Suprapubic skin (tissue), 4 donors: ENCODE measurements at regions not wholly inside any gene's neighbourhood (a gene's known extent, or its start where the extent isn't known, plus 50 kb on each side); places are given as distances from the start of the nearest gene placed in this dataset.

Experiments
- CTCF ChIP-seq, 2 donors: fragments of 200-600 bp in 1 of 2; fragments of 450-650 bp in 1 of 2; sonication (generic) in 1 of 2; IDR thresholded peaks; one replicate each; pipeline ENCODE4 v1.5.1; 2016 to 2019; ENCODE audit warnings: antibody characterized with exemption in 2 of 2, mild to moderate bottlenecking in 1 of 2, moderate library complexity in 1 of 2
- POLR2A ChIP-seq, 2 donors: fragments of 450-650 bp; IDR thresholded peaks; one replicate each; pipeline ENCODE4 v1.6.1; 2017; ENCODE audit warnings: antibody characterized with exemption in 2 of 2, mild to moderate bottlenecking in 2 of 2, moderate library complexity in 2 of 2
- POLR2AphosphoS5 ChIP-seq, 3 donors: sonication (generic); formaldehyde crosslinking; IDR thresholded peaks; one replicate each; pipeline ENCODE4 v1.6.1; 2017; ENCODE audit warnings: antibody characterized with exemption in 3 of 3

DNA sequence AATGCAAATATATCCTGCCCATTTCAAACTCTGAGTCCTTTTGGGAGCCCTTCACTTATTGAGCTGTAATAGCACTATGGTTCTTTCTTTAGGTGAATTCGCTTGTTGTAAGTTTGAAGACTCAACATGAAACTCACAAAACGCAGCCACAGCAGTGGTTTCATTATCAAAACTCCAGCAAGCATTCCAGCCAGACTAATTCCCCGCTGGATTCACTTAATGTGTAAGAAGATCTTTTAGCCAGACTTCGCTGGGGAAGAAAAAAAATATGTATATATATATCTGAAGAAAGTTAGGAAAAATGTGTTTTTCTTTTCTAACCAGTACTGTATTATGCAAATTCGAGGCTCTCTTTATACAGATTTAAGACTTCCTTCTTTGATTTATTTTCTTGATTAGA, 241.1 kb downstream of the WNT5A start:
- no peak for TF ChIP-seq POLR2A (IDR thresholded peaks at IDR 0.05)
- TF ChIP-seq CTCF (IDR thresholded peaks at IDR 0.05) = no peak
- TF ChIP-seq POLR2AphosphoS5 (IDR thresholded peaks at IDR 0.05) = no peak
